ENCODE measurements at regions not wholly inside any gene's neighbourhood (a gene's known extent, or its start where the extent isn't known, plus 50 kb on each side); places are given as distances from the start of the nearest gene placed in this dataset.
"Not testable (repeated sequence)": the region's sequence is repeated elsewhere in the genome, so short reads cannot be mapped to it uniquely, and the experiment has no call there.

- TF ChIP-seq CTCF (conservative IDR thresholded peaks at IDR 0.05); EZH2 (IDR thresholded peaks at IDR 0.05; ENCODE audit: low read depth): not testable (repeated sequence)
Observed at GRCh38 chr21:5084246-5084645, 5437.1 kb upstream of the TPTE start.
